SKM-1 (cell line): ENCODE measurements at regions not wholly inside any gene's neighbourhood (a gene's known extent, or its start where the extent isn't known, plus 50 kb on each side); places are given as distances from the start of the nearest gene placed in this dataset.
"Not testable (repeated sequence)": the region's sequence is repeated elsewhere in the genome, so short reads cannot be mapped to it uniquely, and the experiment has no call there.

Experiments
- DNase-seq: peaks from one replicate; lab custom pipeline; 2025; ENCODE audit not compliant: unreplicated experiment; lab: John Stamatoyannopoulos, UW

DNA sequence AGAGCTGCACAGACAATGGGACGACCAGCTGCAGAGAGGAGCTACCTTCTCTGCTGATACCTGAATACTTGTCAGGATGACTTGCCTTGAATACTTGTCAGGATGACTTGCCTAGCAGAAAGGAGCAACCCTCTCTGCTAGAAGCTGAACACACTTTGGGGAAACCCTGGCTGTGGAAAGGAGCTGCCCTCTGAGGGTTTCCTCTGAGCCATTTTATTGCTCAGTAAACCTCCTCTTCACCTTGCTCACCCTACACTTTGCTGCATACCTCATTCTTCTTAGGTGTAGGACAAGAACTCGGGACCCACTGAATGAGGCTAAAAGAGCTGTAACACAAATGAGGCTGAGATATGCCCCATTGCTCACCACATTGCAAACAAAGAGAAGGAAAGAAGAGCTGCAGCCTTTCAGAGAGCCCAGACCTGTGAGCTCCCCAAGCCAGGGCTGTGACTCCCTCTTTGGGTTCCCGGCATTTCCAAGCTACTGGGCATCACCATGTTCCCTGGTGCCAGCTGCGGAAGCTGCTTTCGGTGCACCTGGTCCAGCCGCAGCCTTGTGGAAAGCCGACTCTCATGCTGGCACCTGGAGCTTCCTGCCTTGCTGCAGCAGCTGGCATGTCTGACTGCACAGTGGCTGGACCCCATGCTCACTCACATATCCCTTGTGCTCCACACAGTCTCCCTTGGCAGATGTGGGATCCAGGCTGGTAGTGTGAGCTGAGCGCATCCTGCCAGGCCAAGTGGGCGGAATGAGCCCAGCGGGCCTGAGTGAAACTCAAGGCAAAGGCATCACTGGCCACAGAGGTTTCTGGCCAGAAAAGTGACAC, 106.7 kb upstream of the AHI1 start:
- DNase-seq: no peak

DNA sequence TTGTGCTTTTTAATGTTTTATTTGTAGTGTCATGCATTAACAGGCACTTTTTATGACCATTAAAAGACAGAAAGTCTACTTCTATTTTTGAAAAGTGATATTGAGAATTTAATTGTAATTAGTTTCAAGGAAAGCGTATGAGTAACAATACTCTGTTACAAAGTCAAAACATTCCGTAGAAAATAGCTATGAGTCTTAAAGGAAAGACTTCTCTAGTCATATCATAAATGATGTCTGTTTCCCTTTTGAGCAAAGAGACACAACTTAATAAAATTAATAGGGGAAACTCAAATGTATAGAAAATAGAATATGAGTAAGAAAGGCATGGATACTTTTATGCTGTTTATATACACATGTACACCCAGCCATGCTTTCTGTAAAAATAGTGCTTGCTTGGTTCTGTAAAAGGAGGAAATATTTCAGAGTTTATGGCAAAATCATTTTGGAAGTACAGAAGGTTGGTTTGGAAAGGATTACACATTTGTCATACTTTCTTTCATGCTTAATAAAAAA, 107.8 kb upstream of the AHI1 start:
- DNase-seq: no peak

DNA sequence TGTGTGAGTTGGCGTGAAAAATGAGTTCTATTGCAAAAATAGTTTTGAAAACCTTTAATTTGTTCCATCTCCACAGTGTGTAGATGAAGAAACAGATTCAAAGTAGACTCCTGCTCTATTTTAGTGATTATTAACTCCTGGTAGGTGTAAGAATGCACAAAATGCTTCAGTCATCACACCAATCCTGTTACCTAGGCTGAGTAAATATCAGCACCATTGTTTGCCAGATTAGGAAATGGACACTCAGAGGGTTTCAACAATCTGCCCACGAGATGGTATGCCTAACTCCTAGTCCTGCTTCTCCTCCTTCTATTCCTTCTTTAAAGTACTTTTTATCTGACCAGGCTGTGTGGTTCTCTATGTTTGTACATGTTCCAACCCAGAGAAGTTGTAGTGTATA, 108.9 kb upstream of the AHI1 start:
- no peak for DNase-seq

DNA sequence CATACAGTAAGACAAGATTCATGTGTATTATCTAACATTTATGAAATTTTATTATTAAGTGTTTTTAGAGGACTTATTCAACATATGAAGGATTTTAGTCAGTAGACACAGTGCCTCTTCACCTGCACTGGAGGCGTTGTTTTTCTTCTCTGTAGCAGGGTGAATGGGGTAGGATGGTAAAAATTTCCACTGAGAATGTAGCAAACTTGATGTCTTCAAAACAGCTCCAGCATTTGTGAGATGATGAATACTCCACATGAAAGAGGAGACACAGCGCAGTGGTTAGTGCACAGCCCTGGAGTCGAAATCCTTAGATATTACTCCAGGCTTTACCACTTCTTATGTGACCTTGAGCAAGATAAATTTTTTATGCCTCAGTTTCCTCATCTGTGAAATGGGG, 110.5 kb upstream of the AHI1 start:
- DNase-seq: no peak

DNA sequence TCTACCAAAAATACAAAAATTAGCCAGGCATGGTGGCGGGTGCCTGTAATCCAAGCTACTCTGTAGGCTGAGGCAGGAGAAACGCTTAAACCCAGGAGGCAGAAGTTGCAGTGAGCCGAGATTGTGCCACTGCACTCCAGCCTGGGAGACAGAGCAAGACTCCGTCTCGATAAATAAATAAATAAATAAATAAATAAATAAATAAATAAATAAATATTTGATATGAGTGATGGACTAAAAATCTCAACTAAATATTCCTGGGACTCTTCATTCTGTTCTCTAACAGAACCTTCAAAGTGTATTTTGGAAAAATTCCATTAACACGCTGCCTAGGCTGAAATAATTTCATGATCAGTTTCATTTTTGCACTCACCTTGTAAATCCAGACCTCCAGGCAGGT, 112.7 kb upstream of the AHI1 start:
- not testable (repeated sequence) for DNase-seq

DNA sequence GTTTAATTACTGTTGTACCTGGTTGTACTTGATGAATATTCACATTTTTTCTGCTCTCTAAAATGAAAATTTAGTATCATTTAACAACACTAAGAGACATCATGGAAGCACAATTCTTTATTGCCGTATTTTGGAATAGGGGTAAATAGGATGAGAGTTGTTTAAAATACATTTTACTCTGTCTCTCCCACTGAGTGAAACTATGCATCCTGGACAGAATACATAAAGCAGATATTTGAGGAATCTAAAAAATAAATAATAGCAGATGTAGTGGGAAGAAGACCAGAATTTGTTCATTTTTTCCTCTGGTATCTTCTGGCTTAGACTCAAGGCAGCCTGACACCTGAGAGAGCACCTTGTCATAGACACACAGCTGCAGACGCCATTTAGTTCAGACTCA, 119.1 kb upstream of the AHI1 start:
- no peak for DNase-seq

DNA sequence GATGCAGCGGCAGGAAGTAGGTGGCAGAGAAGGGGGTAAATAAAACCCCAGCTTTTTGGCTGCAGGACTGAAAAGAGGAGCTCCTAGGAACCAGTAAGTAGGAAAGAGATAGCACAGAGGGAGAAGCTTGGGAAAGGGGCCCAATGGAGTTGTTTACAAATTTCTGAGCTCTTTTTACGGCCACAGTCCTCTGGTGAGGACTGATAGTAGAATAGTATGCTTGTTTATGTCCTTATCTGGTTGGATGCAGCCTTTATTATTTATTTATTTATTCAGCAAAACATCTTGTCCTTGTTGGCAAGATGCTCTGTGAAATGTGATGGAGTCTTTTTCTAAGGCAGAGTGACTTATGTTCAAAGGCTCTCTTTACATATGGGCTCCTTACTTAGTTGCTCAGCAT, 119.7 kb upstream of the AHI1 start:
- no peak for DNase-seq

DNA sequence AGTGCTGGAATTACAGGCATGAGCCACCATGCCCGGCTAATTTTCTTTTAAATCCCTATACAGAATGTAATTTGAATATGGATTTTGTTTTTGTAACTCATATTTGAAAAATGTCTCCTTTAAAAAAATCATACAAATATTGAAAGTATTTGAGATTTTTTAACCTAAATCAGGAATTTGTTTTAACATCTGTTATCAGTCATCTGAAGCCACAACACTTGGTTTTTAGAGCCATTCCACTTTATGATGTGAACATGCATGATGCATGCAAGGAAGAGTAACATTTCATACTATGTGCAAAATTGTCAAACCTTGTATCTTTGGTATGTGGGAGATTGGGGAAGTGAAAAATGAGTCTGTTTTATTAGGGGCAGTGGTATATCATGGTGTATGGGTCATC, 124.5 kb upstream of the AHI1 start:
- DNase-seq: no peak

DNA sequence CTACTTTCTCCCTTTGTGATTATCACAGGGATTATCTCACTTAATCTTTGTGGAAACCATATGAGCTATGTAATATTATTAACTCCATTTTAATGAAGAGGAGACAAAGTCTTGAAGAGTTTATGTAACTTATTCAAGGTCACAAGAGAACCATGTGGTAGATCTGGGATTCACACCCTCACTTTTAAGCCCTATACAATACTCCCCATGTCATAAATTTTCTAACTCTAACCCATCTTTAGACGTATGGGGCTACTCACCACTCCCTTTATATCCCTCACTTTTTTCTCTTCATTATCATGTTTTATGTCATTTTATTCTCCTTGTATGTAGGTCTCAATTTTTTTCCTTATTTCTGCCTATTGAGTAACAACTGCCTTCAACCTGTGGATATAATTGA, 126.4 kb upstream of the AHI1 start:
- DNase-seq: no peak

DNA sequence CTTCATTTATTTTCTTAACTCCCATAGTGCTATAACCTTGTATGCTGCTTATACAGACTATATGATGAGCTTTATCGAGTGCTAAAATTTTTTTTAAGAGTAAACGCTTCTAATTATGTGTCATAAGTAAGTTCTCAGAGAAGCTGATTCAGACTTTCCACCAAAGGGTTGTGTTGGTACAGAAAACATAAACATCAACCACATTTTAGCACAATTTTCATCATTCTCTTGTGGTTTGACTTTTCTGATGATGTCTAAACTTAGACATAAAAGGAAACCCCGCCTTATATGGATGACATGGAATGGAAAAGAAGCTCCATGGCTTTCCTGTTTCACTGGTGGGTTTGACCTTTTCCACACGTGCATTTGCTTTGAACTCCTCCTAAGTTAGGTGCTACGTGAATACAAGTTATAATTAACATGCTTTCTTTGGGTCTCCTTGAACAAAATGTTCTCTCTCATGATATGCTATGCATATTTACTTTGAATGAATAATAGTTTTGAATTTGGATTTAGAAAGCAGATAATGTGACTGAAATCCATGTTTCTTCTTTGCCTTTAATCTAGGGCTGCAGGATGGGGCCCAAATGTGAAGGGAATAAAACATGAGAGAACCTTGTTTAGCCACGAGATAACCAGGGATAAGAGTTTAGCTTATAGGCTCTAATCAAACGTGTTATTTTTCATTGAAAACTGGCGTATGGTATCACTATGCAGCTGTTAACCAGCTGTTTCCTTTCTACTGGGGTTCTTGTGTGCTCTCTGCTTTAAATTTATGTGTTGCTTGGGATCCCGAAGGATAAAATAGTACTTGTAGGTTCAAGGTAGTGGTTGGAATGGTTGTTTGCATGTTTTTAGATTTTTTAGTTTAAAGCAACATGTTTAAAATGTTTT, 127.1 kb upstream of the AHI1 start:
- DNase-seq: no peak

DNA sequence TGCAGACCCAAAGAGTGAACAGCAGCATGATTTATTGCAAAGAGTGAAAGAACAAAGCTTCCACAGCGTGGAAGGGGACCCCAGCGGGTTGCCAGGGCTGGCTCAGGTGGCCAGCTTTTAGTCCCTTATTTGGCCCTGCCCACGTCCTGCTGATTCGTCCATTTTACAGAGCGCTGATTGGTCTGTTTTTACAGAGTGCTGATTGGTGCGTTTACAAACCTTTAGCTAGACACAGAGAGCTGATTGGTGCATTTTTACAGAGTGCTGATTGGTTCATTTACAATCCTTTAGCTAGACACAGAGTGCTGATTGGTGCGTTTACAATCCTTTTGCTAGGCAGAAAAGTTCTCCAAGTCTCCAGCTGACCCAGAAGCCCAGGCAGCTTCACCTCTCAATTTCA, 128.5 kb upstream of the AHI1 start:
- not testable (repeated sequence) for DNase-seq

DNA sequence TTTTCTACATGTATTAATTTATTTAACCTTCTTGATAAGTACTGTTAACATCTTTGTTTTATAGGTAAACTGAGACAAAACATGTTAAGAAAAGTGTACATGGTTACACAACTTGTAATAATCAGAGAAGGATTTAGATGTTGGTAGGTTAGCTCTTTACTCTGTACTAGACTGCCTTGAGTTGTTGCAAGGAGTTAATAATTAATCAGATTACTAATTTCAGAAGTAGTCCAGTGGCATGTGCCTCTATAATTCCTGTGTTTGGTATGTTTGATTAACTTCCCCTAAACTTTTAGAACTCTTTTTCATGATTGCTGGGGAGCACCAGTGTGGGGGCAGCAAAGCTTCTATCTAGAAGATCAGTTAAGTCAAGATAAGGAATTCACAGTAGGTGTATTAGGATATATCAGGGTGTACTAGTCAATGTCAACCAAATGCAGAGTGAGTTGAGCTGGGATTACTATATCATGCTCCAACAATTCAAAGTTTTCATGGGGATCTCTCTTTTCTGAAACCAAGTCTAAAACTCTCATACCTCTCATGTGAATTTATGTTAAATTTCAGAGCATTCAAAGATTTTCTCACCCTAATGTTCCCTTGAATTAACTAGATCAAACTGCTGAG, 129.7 kb upstream of the AHI1 start:
- DNase-seq: no peak

DNA sequence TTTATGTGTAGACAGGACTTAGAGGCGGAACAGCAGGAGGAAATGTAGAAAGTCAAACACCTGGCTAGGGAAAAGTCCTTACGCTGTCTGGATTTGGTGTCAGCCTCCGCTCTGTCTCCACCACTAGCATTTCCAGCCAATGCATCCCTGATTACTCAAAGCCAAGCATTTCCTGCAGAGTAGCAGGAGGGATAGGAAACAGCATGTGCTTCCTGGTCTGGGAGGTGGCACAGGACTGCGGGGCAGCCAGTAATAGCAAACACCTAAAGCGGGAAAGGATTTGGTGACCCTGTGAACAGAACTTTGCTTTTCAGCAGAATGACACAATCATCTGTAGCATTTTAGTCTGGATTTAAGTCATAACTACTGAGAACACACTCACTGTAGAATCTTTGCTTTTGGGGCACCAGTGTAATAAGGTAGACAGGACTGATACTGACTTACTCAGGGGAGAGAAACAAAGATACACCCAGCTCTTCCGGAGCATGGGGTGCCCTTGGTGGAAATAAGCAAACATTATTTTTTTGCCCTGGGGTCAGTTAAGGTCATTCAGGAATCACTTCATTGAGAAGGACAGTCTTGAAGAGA, 133.3 kb upstream of the AHI1 start:
- no peak for DNase-seq

DNA sequence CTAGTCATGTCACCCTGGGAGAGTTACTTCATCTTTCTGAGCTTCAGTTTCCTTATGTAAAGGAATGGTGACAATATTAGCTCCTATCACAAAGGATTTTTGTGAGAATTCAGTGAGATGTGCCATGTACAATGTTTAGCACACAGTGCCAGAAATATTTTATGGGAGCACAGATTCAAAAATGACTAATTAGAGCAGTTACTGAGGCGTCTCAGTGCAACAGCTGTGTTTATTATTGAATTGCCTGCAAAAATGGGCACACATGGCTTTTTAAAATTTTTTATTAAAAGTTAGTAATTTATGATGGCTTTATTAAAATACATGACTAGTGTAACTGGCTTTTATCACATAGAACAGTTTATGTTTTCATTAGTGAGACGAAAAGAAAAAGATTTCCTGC, 134.3 kb upstream of the AHI1 start:
- DNase-seq: no peak

DNA sequence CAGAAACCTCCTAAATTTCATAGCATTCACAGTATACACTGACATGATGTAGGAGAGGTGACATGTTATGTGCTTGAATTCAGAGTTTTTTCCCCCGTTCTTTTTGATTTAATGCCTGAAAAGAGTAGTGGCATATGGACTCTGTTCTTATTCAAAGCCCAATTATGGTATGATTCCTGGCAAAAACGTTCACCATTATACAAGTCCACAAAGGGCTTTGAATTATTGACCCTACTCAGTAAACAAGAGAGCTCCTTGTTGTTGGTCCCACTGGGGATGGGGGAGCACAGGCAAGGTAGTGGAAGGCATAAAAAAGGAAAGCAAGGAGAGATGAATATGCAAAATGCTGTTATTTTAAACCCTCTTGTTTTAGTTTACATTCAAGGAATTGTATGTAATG, 136.0 kb upstream of the AHI1 start:
- no peak for DNase-seq

DNA sequence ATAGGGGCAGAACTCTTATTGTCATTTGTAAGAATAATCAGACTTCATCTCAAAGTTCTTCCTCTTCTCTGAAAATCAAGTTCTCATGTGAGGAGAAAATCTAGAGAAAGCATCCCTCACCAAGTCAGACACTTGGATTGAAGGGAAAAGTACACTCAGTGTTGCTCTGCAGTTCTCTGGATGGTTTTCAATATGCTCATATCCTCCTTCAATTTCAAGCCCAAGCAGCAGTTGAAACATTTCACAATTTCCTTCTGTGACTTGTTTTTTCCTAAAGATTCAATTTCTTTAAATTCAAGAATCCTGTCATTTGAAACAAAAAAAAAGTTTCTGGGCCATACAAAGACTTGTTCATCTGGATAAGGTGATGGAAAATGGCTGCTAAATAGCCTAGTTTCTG, 140.2 kb upstream of the AHI1 start:
- no peak for DNase-seq

DNA sequence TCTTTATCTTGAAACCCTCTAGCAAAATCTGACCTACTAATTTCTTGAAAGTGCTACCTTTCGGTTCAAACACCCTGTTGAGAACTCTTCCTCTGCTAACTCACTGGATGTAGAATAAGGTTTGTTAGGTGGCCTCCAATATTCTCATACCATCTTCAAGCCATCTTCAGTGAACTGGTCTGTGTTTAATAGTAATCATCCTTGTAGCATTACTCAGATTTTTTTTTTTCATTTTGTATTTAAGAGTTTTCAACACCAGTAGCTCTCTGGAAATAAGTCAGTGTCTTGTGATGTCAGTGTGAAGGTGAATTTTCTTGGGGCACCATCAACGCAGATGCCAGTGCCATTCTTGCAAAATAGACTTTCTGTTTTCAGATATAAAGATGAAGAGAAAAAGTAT, 140.6 kb upstream of the AHI1 start:
- no peak for DNase-seq

DNA sequence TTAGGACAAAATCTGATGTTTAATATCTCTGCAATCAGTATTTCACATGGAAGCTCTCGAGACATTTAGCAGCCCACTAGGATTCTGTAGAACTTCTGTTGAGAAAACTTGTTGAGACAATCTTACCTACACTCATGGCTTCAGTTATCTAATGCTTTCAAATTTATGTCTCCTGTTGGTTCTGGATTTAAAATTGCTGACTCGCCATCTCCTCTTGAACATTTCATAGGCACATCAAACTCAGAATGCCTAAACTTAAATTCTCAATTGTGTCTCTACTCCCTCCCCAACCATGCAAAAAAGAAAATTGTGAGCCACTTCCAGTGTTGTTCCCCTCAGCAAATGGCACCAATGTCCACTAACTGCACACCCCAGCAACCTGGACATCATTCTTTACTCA, 142.5 kb upstream of the AHI1 start:
- no peak for DNase-seq

DNA sequence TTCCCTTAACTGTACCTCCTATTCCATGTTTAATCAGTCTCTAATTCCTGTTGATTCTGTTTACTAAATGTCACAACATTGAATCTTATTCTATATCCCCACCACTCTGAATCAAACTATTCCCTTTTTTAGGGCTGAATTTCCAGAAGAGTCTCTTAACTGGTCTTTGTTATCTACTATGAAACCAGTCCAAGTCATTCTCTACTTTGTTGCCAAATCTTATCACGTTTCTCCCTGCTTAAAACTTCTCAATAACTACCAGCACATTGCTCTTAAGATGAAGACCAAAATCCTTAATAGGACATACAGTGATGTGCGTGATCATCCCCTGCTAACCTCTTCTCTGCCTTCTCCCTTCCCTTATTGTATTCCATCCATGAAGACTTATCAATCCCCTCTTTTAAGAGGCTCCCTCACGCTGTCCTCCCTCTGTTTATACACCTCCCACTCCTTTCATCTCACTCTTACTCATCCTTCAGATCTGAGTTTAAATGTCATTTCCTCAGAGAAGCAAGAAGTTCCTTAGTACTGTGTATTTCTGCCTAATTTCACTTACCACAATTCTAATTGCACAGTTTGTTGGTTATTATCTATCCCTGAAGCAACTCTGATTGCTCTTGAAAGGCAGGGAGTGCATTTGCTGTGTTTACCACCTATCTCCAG, 143.0 kb upstream of the AHI1 start:
- no peak for DNase-seq

DNA sequence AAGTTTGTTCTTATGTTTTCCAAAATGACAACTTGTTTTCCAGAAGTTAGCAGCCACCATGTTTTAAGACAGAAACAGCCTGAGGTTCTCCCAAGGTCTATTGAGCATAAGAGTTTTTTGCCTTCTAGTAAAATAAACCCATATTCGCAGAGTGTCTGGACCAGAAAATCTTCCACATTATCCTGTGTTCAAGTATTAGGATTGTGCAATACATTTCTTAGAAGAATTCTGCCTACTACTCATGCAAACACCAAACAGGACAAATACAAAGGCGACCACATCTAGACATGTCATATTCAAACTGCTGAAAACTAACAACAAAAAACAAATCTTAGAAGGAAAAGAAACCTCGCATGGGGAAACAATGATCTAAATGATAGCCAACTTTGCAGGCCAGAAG, 145.4 kb upstream of the AHI1 start:
- DNase-seq: no peak

DNA sequence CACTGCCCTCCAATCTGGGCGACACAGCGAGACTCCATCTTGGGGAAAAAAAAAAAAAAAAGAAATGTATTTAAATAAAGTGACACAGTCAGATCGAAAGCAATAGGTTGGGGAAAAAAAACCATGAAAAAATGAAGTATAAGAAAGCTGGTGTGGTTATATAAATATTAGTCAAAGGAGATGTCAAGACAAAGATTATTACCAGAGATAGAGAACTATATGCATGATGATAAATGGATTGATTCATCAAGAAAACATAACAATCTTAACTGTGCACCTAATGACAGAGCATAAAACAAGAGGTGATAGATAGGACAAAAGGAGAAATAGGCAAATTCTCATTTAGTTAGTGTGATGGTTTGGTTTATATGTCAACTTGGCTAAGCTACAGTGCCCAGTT, 146.9 kb upstream of the AHI1 start:
- no peak for DNase-seq
